ENCODE measurements at regions not wholly inside any gene's neighbourhood (a gene's known extent, or its start where the extent isn't known, plus 50 kb on each side); places are given as distances from the start of the nearest gene placed in this dataset.
"Not testable (repeated sequence)": the region's sequence is repeated elsewhere in the genome, so short reads cannot be mapped to it uniquely, and the experiment has no call there.

DNA sequence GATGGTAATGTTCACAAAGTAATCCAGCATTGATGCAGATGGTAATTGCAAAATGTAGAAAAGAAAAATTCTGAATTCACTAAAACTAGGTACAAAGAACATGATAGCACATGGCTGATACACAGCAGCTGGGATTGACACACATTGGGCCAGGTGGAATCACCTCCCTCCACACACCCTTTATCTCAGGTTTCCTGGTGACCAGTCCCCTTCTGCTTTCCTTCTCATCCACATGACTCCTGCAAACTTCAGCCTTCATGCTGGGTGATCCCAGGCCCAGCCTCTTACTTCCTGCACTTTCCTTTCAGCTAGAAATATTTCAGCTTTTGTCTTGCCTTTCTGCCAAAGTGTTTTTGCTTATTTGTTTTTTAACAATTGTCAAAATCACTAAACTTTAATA lies 246.9 kb downstream of the LNPK start:
- no peak for DNase-seq

DNA sequence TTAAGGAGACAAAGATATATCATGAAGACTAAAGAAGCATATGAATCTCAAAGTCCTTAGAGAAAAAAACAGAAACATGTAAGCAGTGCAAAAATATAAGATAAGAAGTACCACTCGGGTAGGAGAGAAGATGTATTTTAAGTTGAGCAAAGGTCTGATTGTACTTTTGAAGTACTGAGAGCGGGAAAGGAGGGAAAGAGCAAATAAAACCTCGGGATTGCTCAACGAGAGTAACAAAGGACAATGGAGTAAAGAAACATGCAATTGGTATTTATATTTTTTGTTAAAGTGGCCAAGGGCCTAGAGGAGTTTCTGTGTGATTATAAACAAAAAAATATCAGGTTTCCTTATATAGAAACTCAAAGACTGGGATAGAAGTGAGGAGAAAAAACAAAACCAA lies 251.9 kb downstream of the LNPK start:
- no peak for DNase-seq

DNA sequence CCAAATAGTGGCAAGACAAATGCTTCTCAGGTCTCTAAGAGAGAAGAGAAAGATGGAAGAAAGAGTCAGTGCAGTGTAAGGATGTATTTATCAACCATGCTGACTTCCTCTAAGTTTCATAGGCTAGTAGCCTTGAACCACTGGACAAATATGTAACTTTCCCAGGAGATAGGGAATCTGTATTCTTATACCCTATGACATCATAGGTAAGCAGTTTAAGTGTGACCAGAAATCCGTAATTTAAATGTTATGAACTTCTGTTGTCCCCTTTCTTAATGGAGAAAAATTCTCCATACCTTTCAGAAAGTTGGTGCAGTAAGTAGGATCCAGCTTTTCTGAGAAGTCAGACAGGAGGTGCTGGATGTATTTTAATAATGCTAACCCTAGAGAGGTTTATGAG lies 256.2 kb downstream of the LNPK start:
- no peak for DNase-seq

DNA sequence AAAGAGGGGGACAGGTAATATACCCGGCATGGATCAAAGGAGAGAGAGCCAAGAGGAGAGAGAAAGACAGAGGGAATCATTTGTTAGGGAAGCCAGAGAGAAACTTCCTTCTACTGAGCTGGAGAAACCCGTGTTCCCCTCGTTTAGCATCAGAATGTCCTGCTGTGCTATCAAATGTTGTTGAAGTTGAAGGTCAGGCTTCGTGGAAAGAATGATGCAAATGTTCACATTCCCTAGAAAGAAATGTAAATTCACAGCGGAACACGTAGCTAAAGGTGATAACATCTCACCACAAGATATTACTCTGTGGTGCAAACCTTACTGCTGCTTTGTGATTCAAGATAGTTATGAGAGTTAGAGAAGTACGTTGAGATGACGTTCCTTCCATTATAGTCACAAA lies 258.1 kb downstream of the LNPK start:
- no peak for DNase-seq

DNA sequence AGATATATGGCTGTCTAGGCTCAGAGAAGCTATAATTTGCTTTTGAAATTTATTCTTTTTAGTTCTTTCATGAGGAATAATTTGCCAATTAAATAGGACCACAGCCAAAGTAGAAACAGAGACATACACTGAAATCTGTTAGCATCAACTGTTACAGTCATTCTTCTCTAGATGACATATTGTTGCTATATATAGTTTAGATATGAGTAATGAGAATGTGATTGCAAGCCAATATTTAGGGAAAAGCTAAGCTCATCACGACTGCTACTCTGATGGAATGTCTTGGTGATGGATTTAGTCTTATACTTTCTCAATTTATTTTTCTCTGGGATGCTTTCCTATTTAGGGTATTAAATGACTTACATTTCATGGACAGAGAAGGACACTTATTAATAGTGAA lies 259.1 kb downstream of the LNPK start:
- no peak for DNase-seq

DNA sequence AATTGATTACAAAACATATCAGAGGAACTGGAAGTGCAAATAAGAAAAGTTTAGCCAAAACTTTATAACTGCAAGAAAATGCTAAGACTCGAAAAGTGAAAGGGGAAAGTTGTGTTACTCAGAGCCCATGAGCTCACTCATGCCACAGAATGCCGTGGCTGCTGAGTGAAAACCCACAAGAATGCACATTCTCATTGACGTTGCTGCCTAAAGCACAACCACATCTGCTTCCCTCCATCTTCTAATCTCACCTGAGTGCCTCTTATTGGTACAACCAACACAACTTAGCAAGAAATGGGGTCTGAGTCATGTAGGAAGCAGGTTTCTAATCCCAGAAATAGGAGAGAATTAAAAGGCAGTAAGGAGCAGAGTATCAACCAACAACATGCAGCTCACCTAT lies 259.7 kb downstream of the LNPK start:
- no peak for DNase-seq

DNA sequence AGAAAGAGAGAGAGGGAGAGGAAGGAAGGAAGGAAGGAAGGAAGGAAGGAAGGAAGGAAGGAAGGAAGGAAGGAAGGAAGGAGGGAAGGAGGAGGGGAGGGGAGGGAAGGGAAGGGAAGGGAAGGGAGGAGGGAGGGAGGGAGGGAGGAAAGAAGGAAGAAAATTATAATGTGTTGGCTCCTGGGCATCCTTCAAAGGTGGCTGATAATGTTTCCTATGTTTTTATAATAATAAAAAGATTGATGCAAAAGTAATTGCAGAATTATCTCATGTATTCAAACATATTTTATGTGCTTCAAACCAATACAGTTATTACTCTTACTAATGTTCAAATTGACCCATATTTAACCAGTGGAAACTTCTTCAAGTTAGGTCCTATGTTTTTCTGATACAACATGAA lies 260.9 kb downstream of the LNPK start:
- no peak for DNase-seq

DNA sequence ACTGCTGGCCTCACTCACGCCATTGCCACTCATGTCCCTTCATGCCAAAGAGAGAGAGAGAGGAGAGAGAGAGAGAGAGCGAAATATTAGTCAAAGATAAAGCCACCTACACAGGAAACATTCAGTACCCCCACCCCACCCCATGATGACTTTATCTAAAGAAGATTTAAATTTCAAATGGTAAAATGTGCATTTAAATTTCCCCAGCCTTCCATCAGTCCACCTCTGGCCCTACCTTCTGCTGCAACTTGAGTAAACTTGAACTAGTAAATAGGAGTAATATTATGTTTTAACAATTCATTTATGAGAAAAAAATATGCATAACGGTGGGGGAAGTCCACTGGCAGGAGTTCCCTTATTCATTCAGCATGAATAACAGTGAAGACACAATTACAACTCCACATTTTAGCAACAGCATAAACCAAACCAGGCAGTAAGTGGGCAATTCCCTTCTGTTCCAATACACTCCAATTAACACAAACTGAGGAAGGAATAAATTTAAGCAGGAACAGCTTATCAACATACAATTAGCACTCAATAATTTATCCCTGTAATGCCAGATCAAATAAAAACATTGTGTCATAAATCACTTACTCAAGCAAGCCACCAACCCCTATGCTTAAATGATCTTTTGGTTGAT lies 264.2 kb downstream of the LNPK start:
- no peak for DNase-seq

DNA sequence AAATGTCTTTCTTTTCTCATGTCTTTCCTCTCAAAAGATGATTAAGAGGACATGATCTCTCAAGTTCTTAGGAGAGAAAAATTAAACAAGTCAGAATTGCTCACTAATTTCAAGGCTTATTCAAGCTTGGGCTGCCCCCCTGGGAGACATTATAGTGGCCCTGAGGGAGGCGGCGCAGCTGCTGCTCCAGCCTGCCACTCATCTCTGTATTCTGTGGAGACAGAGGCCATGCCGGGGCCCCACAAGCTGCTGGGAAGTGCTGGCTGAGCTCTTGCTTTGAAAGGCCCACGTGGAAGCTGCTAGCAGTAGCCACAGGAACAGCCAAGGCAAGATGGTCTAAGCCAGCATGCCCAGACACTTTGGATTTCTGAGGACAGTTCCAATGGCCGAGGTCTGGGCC lies 267.4 kb downstream of the LNPK start:
- DNase-seq, result no peak

DNA sequence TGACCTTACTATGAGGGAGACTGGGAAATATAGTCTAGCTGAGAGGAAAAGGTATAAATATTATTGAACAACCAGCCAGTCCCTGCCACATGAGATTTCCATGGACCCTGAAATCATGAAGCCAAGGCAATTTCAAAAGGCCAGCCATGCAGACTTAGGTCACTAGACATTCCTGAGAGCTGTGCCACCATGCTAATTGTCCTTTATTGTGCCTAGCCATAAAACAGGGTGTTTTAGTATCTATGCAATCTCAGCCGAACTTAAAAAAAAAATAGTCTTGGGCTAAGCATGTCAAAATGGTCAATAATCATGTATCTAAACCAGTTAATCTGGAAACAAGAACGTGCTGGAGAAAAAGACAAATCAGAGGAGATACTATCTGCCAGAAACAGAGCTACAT lies 269.5 kb downstream of the LNPK start:
- DNase-seq, result no peak

DNA sequence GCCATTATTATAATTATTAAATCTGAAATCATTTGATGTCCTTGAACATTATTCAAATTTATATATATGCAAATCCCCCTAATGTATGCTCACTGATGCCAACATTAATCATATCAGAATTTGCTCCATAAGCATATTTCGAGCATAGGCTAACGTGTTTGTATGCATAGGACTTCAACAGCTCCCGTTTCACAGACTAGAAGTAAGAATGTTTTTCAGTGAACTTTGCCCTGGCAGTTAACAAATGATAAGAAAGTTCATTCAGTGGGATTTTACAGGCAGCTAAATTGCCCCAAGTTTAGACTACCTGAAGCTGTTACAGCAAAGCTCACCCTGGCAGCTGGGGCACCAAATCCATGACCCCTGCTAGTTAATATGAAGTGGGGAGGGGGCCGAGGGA lies 272.0 kb downstream of the LNPK start:
- no peak for DNase-seq

DNA sequence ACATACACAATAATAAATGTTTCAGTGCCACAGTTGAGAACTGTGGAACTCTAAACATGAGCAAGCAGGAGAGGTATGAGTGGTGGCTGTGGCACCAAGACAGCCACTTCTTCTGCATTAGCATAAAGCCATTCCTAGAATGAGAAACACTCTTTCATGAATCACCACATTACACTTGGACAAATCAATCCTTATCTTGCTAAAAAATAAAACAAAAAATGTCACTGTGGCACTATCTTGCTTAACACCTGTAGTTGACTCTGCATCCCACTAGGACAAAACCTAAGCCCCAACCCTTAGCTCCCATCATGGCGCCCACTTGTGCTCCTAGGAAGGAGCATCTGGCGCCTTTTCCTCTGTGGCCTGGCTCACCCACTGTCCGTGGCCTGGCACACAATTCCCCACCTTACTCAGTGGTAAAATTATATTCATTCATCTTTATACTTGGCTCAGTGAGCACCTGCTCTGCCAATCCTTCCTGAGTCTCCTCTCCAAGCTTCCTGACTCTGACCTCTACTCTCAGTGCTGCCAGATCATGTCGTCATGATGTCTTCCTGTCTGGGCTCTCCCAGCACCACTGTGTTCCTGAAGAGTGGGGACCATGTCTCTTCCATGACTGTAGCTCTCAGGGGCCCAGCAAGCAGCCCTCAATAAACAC lies 272.9 kb downstream of the LNPK start:
- DNase-seq, result no peak

DNA sequence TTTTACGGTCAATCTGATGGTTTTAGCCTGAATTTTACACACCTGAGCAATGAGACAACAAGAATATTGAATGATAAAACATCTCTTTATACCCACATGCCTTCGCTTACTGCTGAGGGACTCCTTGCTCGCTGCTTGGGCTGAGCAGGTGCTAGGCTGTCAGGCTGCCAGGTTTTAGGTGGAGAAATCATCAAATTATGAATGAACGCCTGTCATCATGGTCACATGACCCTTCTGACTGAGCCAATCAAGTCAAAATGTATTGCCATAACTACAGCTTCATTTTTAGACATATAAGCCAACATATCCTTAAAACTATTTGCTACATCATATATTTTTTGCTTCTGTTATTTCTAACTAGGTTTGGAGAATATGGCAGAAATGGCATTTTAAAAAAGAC lies 274.0 kb downstream of the LNPK start:
- no peak for DNase-seq

DNA sequence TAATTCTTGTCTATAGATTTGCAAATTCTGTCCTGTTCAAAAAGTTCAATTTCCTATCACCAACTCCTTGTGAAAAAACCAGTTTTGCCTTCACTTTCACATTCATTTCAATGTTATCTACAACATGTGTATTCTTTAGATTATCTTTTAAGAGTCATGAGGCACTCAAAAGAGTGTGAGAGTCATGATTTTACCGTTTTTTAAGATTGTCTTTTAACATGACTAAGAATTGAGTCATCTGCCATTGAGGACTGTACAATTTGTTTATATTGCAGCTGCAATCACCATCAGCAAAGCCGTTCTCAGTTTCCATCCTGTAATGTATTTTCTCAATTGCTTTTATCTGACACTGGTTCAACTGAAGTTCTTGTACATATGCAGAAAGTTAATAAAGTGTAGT lies 275.8 kb downstream of the LNPK start:
- DNase-seq, result no peak

DNA sequence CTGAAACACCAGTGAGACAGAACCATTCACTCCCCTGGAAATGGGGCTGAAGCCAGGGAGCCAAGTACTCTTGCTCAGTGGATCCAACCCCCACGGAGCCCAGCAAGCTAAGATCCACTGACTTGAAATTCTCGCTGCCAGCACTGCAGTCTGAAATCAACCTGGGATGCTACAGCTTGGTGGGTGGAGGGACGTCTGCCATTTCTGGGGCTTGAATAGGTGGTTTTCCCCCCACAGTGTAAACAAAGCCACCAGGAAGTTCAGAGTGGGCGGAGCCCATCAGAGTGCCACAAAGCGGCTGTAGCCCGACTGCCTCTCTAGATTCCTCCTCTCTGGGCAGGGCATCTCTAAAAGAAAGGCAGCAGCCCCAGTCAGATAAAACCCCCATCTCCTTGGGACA lies 292.8 kb downstream of the LNPK start:
- DNase-seq, result no peak

DNA sequence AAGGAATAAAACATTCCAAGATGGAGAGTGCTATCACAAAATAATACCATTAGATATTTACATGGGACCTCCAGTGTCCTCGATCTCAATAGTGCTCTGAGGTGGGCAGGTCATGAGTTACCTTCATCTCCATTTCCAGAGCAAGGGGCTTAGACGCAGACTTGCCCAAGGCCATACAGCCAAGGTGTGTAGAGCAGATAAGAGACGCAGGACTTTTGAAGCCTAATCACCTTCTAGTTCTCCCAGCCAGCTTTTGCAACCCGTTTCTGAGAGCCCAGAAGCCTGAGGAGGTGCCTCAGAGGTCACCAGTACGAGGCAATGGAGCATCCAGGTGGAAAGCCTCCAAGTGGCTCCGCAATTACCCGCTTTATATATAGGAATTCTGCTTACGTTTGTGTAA lies 294.7 kb downstream of the LNPK start:
- no peak for DNase-seq

DNA sequence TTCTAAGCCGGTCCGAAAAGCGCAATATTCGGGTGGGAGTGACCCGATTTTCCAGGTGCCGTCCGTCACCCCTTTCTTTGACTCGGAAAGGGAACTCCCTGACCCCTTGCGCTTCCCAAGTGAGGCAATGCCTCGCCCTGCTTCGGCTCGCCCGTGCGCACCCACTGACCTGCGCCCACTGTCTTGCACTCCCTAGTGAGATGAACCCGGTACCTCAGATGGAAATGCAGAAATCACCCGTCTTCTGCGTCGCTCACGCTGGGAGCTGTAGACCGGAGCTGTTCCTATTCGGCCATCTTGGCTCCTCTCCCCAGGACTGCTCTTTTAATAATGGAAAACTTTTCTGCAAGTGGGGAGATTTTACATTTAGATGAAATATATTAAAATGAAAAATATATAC lies 297.5 kb downstream of the LNPK start:
- DNase-seq, result not testable (repeated sequence)

DNA sequence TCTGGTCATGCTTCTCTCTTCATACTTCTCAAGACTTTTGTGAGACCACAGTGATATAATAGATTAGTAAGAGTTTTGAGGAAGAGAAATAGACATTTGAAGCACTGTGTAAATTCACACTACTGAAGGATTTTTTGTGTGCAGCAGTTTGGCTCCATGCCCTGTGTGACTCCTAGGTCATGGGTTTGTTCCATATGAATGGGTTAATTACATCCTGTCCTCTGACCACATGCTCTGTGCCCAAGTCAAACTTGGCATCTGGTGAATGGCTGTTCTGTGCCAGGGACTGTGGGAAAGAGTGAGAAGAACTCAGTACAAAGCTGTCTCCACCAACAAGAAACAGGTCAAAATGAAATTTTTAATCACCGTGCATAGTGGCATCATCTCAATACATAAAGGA lies 304.0 kb downstream of the LNPK start:
- no peak for DNase-seq

DNA sequence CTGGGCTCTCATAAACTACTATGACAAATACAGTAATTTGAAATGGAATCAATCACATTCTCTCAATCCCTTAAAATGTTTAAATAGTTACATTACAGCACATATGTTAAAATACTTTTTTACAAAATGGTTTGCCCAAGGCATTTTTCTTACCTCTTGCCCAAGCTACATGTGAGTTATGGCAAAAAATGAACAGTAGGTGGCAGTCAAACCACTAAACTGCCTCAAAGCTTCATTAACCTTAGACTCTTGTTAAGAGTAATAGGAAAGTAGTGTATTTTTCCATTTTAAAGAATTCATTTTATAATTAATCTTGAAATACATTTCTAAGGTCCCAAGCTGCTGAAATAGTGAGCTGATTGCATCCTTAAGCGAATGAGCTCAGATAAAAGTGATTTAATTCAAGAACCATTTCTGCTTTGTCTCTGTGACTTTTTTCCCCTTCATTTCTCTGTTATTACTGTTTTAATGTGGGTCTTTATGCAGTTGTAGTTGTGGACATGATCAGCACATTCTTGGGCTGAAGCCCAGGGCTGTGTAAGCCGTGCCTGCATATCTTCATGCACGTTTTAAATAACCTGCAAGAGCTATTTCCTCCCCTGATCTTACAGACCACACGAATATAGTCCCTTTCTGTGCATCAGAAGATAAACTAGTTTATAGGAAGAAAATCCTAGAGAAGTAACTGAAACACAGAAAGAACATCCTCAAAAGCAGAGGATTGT lies 311.8 kb downstream of the LNPK start:
- DNase-seq, result peak; percentile 84

DNA sequence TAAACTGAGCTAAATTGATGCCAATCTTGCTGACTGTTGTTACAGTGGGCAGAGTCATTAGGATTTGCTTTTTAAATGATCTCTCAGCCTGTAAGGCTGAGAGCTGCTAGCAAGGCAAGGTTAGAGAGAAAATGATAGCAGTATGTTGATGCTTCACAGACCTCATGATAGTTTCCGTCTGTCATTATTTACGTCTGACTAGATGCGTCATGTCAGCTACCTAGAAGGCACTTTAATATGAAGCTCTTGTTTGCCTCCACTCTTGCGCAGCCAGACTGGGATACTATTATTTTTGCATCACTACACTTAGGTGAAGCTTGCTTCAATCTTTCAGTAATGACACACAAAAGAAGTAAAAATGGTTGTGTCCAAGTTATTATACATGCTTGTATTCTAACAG lies 313.8 kb downstream of the LNPK start:
- no peak for DNase-seq

DNA sequence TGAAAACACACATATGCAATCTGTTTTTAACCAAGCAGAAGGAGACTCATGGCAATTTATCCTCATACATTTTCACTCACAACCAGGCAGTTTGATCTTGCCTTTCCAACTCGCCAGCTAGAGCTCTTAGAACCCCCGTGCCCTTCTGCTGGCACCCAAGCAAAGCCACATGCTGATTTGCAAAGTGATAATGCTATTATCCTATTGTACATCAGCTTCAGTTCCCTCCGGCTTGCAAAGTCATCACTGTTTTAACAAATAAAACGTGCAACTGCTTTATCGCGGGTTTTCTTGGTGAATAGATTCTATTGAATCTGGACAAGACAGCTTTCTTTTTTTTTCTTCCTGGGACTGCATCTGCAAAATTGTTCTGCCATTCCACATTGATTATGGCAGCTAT lies 314.6 kb downstream of the LNPK start:
- DNase-seq, result no peak

DNA sequence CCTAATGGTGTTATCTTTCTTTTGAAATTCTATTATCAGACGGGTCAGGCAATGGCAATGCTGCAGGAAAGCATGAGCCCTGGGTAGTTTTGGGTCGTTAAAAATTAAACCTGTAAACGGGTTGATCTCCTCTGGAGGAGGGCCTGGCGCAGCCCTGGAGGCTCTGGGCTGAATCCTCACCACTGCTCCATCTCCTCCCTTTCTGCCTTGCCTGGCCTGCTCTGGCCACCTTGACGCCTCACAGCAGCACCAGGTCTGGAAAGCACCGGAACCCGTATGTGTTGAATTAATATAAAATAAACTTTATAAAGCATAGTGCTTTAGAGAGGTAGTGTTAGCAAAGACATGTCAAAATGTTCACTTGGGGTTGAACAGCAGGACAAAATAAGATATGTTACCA lies 316.1 kb downstream of the LNPK start:
- no peak for DNase-seq

DNA sequence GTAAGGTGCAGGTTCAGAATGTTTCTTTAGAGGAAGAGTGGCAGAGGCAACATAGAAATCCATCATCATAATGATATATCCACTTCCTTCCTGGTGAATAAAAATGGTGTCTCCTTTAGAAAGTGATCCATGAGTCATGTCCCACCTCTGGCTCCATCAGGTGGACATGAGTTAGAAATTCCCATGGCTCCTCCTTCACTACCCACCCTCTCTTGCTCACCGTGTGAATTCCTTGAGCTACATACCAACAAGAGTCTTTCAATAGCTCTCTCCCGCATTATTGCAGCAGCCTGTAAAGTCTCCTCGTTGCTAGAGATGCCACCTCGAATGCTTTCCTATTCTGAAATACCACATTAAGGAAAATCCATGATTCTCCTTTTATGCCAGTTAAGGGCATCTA lies 317.6 kb downstream of the LNPK start:
- no peak for DNase-seq

DNA sequence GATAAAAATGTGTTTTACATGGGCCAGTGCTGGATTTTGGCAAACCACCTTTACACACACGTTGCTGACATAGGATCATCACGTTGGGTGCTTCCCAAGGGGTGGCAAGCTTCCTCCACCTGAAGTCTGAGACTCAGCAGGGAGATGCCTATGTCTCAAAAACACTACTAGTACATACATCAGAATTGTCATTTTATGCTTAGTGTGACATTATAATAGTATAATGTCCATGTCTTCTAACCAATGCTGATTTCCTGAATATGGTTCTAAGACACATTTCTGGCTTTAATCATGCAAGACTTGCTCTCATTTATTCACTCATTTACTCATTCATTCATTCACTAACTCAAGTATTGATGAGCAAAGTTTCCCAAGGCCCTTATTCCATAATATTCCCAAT lies 322.3 kb downstream of the LNPK start:
- DNase-seq, result no peak

DNA sequence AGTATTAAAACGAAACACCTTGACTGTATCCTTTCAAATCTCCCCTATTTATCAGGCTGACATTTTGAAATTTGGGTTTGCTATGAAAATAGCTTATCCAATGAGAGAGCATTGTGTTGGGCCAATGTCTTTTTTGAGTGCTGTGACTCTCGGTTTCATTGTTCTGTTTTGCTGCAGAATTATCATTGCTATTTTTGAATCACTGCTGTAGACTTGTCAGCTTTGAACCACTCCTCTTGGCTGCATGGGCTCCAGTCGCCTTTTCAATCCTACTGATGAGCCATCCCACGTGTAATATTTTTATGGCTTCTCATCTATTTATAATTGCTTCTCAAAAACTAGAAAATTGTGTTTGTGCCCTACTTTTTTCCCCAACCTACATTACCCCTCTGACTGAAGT lies 322.8 kb downstream of the LNPK start:
- DNase-seq, result no peak

All from dermis blood vessel endothelial cell (primary cell).